HG03095 (cell line): ENCODE measurements at regions not wholly inside any gene's neighbourhood (a gene's known extent, or its start where the extent isn't known, plus 50 kb on each side); places are given as distances from the start of the nearest gene placed in this dataset.

Experiments
- ATAC-seq: cut with Tn5 transposase; IDR thresholded peaks from one replicate; pipeline ENCODE4 v1.9.1; 2021; ENCODE audit warnings: moderate library complexity; ENCODE audit not compliant: unreplicated experiment

GRCh38 chr11:19345848-19346681 lies 105.3 kb upstream of the E2F8 start:
- peak; percentile 36 for ATAC-seq

GRCh38 chr11:19345519-19345847 lies 104.7 kb upstream of the E2F8 start:
- ATAC-seq: peak; percentile 40

GRCh38 chr11:19344661-19345518 lies 104.1 kb upstream of the E2F8 start:
- peak; percentile 36 for ATAC-seq

GRCh38 chr11:19342036-19342435 lies 101.3 kb upstream of the E2F8 start:
- no peak for ATAC-seq

- ATAC-seq: no peak
Measured at GRCh38 chr11:19338375-19338774, 97.6 kb upstream of the E2F8 start.

- no peak for ATAC-seq
Measured at GRCh38 chr11:19337779-19338178, 97.0 kb upstream of the E2F8 start.

GRCh38 chr11:19336331-19336730 lies 95.6 kb upstream of the E2F8 start:
- ATAC-seq: no peak

- ATAC-seq: peak; percentile 87
Measured at GRCh38 chr11:19332476-19332875, 91.7 kb upstream of the E2F8 start.

- ATAC-seq: no peak
Measured at GRCh38 chr11:19330416-19330815, 89.7 kb upstream of the E2F8 start.

GRCh38 chr11:19329970-19330369 lies 89.2 kb upstream of the E2F8 start:
- ATAC-seq: no peak

GRCh38 chr11:19328586-19329311 lies 88.0 kb upstream of the E2F8 start:
- ATAC-seq: no peak

- ATAC-seq: no peak
Measured at GRCh38 chr11:19327280-19327679, 86.5 kb upstream of the E2F8 start.

GRCh38 chr11:19326499-19326898 lies 85.8 kb upstream of the E2F8 start:
- ATAC-seq: no peak

- no peak for ATAC-seq
Measured at GRCh38 chr11:19323502-19323901, 82.8 kb upstream of the E2F8 start.

- no peak for ATAC-seq
Measured at GRCh38 chr11:19321351-19321750, 80.6 kb upstream of the E2F8 start.

- ATAC-seq: no peak
Measured at GRCh38 chr11:19320827-19321226, 80.1 kb upstream of the E2F8 start.

GRCh38 chr11:19316434-19316833 lies 75.7 kb upstream of the E2F8 start:
- ATAC-seq: no peak

GRCh38 chr11:19315511-19315910 lies 74.8 kb upstream of the E2F8 start:
- ATAC-seq: no peak

GRCh38 chr11:19313140-19313539 lies 72.4 kb upstream of the E2F8 start:
- no peak for ATAC-seq

- no peak for ATAC-seq
Measured at GRCh38 chr11:19311308-19312030, 70.7 kb upstream of the E2F8 start.

GRCh38 chr11:19307498-19307897 lies 66.8 kb upstream of the E2F8 start:
- ATAC-seq: no peak
